Motor neuron (in vitro differentiated cells): ENCODE measurements at regions not wholly inside any gene's neighbourhood (a gene's known extent, or its start where the extent isn't known, plus 50 kb on each side); places are given as distances from the start of the nearest gene placed in this dataset.

Experiments used
- ATAC-seq, 8 experiments: fragments of 200-7000 bp; cut with Tn5 transposase; replicated peaks in 6 of 8; 2 replicates each; pipeline ENCODE4 v1.8.0; 2021; ENCODE audit warnings: mild to moderate bottlenecking in 8 of 8, moderate library complexity in 8 of 8
- H3K27ac ChIP-seq, 2 donors: fragments of 250-450 bp; sonication (Bioruptor Pico); 2 replicates each; pipeline ENCODE4 v1.9.0; 2021; ENCODE audit warnings: antibody characterized with exemption in 2 of 2, mild to moderate bottlenecking in 2 of 2, moderate library complexity in 1 of 2
- H3K4me1 ChIP-seq, 2 donors: fragments of 250-450 bp; sonication (Bioruptor Pico); replicated peaks in 1 of 2; 2 replicates each; pipeline ENCODE4 v1.6.1; 2021; ENCODE audit warnings: antibody characterized with exemption in 2 of 2, mild to moderate bottlenecking in 2 of 2, moderate library complexity in 1 of 2
- H3K4me3 ChIP-seq, 5 donors: fragments of 250-450 bp; sonication (Bioruptor Pico); 2 replicates each; pipeline ENCODE4 v1.9.0; 2021; ENCODE audit warnings: antibody characterized with exemption in 5 of 5, mild to moderate bottlenecking in 5 of 5, moderate library complexity in 4 of 5
- WGBS, 10 experiments: fragments of 450-650 bp; shearing (Covaris generic); methylation state at CpG; one replicate each; pipeline ENCODE4 v1.0.0; 2022; 5-methylcytosine and 5-hydroxymethylcytosine counted together
- in situ Hi-C, 9 experiments: fragments of 400-800 bp; cut with MboI; loops; one replicate each; pipeline ENCODE4 v1.15.0; 2021; ENCODE audit warnings: low sequenced_read_pairs in 9 of 9, low pct_unique_long_range_greater_than_20kb in 2 of 9; ENCODE audit not compliant: unreplicated experiment in 9 of 9

- Histone ChIP-seq H3K27ac (no peak overlapping the region), H3K4me1 (peaks cover 0 to 2% of the 10 kb centered on the region in 2 donors), H3K4me3 (no peak overlapping the region)
- WGBS, 10 experiments = 0 to 76% (median 36%) methylated on average over 2 to 8 of the region's 8 CpGs
- in situ Hi-C loops = no loop called here
- peak in 1 of 8 experiments; percentile 61 for ATAC-seq
Observed at GRCh38 chr12:130100634-130101362, 61.5 kb upstream of the FZD10 start.

- H3K4me3 ChIP-seq = no peak overlapping the region
- no peak overlapping the region for H3K27ac ChIP-seq
- WGBS, 10 experiments = 0 to 83% (median 19%) methylated on average over 1 to 7 of the region's 7 CpGs
- ATAC-seq = peak in 1 of 8 experiments; percentile 25
- H3K4me1 ChIP-seq = peaks cover 0 to 2% of the 10 kb centered on the region in 2 donors
- in situ Hi-C loops = no loop called here
Observed at GRCh38 chr12:130101370-130101769, 60.9 kb upstream of the FZD10 start.

GRCh38 chr12:130102266-130102665 lies 60.0 kb upstream of the FZD10 start:
- H3K27ac ChIP-seq = no peak overlapping the region
- H3K4me1 ChIP-seq = peaks cover 0 to 2% of the 10 kb centered on the region in 2 donors
- H3K4me3 ChIP-seq = no peak overlapping the region
- no peak for ATAC-seq
- in situ Hi-C loops = no loop called here
- 4 to 94% (median 67%) methylated on average over 1 to 3 of the region's 3 CpGs; no CpG with 5 or more reads in 4 of the 10 experiments for WGBS, 10 experiments

GRCh38 chr12:130104571-130105106 lies 57.6 kb upstream of the FZD10 start:
- no peak overlapping the region for H3K27ac ChIP-seq
- H3K4me1 ChIP-seq = peaks cover 0 to 2% of the 10 kb centered on the region in 2 donors
- peak in 3 of 8 experiments; percentile 52 to 95 (median 54) for ATAC-seq
- WGBS, 10 experiments = 0 to 75% (median 4%) methylated on average over 1 to 12 of the region's 16 CpGs; no CpG with 5 or more reads in 1 of the 10 experiments
- no peak overlapping the region for H3K4me3 ChIP-seq
- in situ Hi-C loops = no loop called here

GRCh38 chr12:130109062-130109945 lies 53.0 kb upstream of the FZD10 start:
- in situ Hi-C loops = no loop called here
- no peak for ATAC-seq
- H3K4me1 ChIP-seq = peaks cover 0 to 4% of the 10 kb centered on the region in 2 donors
- no peak overlapping the region for H3K4me3 ChIP-seq
- no peak overlapping the region for H3K27ac ChIP-seq
- WGBS, 10 experiments = 33 to 100% (median 57%) methylated on average over 1 to 14 of the region's 16 CpGs

GRCh38 chr12:130110914-130111313 lies 51.4 kb upstream of the FZD10 start:
- Histone ChIP-seq H3K4me3 (no peak overlapping the region), H3K27ac (no peak overlapping the region), H3K4me1 (peaks cover 0 to 2% of the 10 kb centered on the region in 2 donors)
- WGBS, 10 experiments = 0 to 67% (median 51%) methylated on average over 1 to 8 of the region's 8 CpGs
- ATAC-seq = peak in 1 of 8 experiments; percentile 28
- in situ Hi-C loops = no loop called here

- in situ Hi-C loops = no loop called here
- WGBS, 10 experiments = 0 to 80% (median 48%) methylated on average over 1 to 4 of the region's 6 CpGs; no CpG with 5 or more reads in 3 of the 10 experiments
- ATAC-seq = no peak
- H3K4me3 ChIP-seq = no peak overlapping the region
- peaks cover 0 to 2% of the 10 kb centered on the region in 2 donors for H3K4me1 ChIP-seq
- H3K27ac ChIP-seq = no peak overlapping the region
Observed at GRCh38 chr12:130111965-130112496, 50.2 kb upstream of the FZD10 start.
